Effector memory CD8-positive, alpha-beta T cell (primary cell): ENCODE measurements at regions not wholly inside any gene's neighbourhood (a gene's known extent, or its start where the extent isn't known, plus 50 kb on each side); places are given as distances from the start of the nearest gene placed in this dataset.
"Not testable (repeated sequence)": the region's sequence is repeated elsewhere in the genome, so short reads cannot be mapped to it uniquely, and the experiment has no call there.

Experiments used
- ATAC-seq: fragments of 150-1000 bp; cut with Tn5 transposase; replicated peaks from 2 replicates; pipeline ENCODE4 v1.10.0; 2021; ENCODE audit warnings: mild to moderate bottlenecking, moderate library complexity
- DNase-seq, 3 experiments: peaks; one replicate each; pipeline ENCODE4 v3.0.0; 2021
- H3K27ac Mint-ChIP-seq, 2 donors: one replicate each; pipeline ENCODE4 v1.8.0; 2022; ENCODE audit warnings: mild to moderate bottlenecking in 2 of 2, mixed read lengths in 2 of 2, moderate library complexity in 2 of 2
- H3K27me3 Mint-ChIP-seq, 2 donors: one replicate each; pipeline ENCODE4 v1.8.0; 2022; ENCODE audit warnings: mixed read lengths in 2 of 2
- H3K36me3 Mint-ChIP-seq: one replicate; pipeline ENCODE4 v1.8.0; 2022; ENCODE audit warnings: mild to moderate bottlenecking, moderate library complexity, mixed read lengths; ENCODE audit not compliant: insufficient read depth
- H3K4me1 Mint-ChIP-seq, 2 donors: one replicate each; pipeline ENCODE4 v1.8.0; 2022; ENCODE audit warnings: low read depth in 2 of 2, mixed read lengths in 2 of 2
- H3K4me3 Mint-ChIP-seq, 2 donors: one replicate each; pipeline ENCODE4 v1.8.0; 2022; ENCODE audit warnings: mild to moderate bottlenecking in 2 of 2, mixed read lengths in 2 of 2, moderate library complexity in 2 of 2
- H3K9me3 Mint-ChIP-seq, 2 donors: one replicate each; pipeline ENCODE4 v1.8.0; 2022; ENCODE audit warnings: mixed read lengths in 2 of 2

GRCh38 chr9:13450723-13451122, 171.2 kb upstream of the MPDZ start:
- no peak overlapping the region for H3K27ac Mint-ChIP-seq
- H3K9me3 Mint-ChIP-seq: peaks cover 0 to 2% of the 10 kb centered on the region in 2 donors
- ATAC-seq (no peak), DNase-seq (no peak)
- no peak overlapping the region for H3K4me3 Mint-ChIP-seq
- H3K4me1 Mint-ChIP-seq: no peaks in the 10 kb centered on the region
- no peaks in the 10 kb centered on the region for H3K27me3 Mint-ChIP-seq
- H3K36me3 Mint-ChIP-seq: no peaks in the 10 kb centered on the region

GRCh38 chr9:13448482-13448881, 169.0 kb upstream of the MPDZ start:
- Mint-ChIP-seq H3K4me1 (no peaks in the 10 kb centered on the region), H3K4me3 (no peak overlapping the region), H3K9me3 (peaks cover 0 to 5% of the 10 kb centered on the region in 2 donors), H3K27me3 (no peaks in the 10 kb centered on the region), H3K36me3 (no peaks in the 10 kb centered on the region), H3K27ac (no peak overlapping the region)
- DNase-seq (no peak), ATAC-seq (no peak)

GRCh38 chr9:13447843-13448422, 168.4 kb upstream of the MPDZ start:
- no peak for DNase-seq
- Mint-ChIP-seq H3K27ac (no peak overlapping the region), H3K9me3 (peaks cover 0 to 6% of the 10 kb centered on the region in 2 donors)

GRCh38 chr9:13446938-13447842, 167.7 kb upstream of the MPDZ start:
- Mint-ChIP-seq H3K27ac (no peak overlapping the region), H3K27me3 (no peaks in the 10 kb centered on the region), H3K36me3 (no peaks in the 10 kb centered on the region), H3K4me3 (no peak overlapping the region), H3K4me1 (no peaks in the 10 kb centered on the region), H3K9me3 (peaks cover 0 to 6% of the 10 kb centered on the region in 2 donors)
- DNase-seq (no peak), ATAC-seq (no peak)

More at GRCh38 chr9:13447843-13448422, 168.4 kb upstream of the MPDZ start:
- Mint-ChIP-seq H3K4me1 (no peaks in the 10 kb centered on the region), H3K36me3 (no peaks in the 10 kb centered on the region), H3K4me3 (no peak overlapping the region), H3K27me3 (no peaks in the 10 kb centered on the region)
- ATAC-seq: no peak

GRCh38 chr9:13446286-13446937, 166.9 kb upstream of the MPDZ start:
- DNase-seq (no peak), ATAC-seq (no peak)
- Mint-ChIP-seq H3K27ac (no peak overlapping the region), H3K4me1 (no peaks in the 10 kb centered on the region), H3K27me3 (no peaks in the 10 kb centered on the region), H3K36me3 (no peaks in the 10 kb centered on the region), H3K4me3 (no peak overlapping the region), H3K9me3 (peaks cover 0 to 6% of the 10 kb centered on the region in 2 donors)

GRCh38 chr9:13445103-13445500, 165.6 kb upstream of the MPDZ start:
- no peak overlapping the region for H3K4me3 Mint-ChIP-seq
- no peak overlapping the region for H3K27ac Mint-ChIP-seq
- H3K27me3 Mint-ChIP-seq: no peaks in the 10 kb centered on the region
- no peaks in the 10 kb centered on the region for H3K36me3 Mint-ChIP-seq
- no peaks in the 10 kb centered on the region for H3K4me1 Mint-ChIP-seq
- no peak for DNase-seq
- no peak for ATAC-seq
- peaks cover 0 to 4% of the 10 kb centered on the region in 2 donors for H3K9me3 Mint-ChIP-seq

- DNase-seq: no peak
- H3K36me3 Mint-ChIP-seq: no peaks in the 10 kb centered on the region
Observed at GRCh38 chr9:13444245-13445102, 165.0 kb upstream of the MPDZ start.

GRCh38 chr9:13443346-13444244, 164.1 kb upstream of the MPDZ start:
- no peaks in the 10 kb centered on the region for H3K36me3 Mint-ChIP-seq
- H3K9me3 Mint-ChIP-seq: peaks cover 0 to 4% of the 10 kb centered on the region in 2 donors
- no peak for DNase-seq
- H3K27ac Mint-ChIP-seq: no peak overlapping the region
- H3K4me3 Mint-ChIP-seq: no peak overlapping the region
- H3K4me1 Mint-ChIP-seq: no peaks in the 10 kb centered on the region
- no peak for ATAC-seq
- no peaks in the 10 kb centered on the region for H3K27me3 Mint-ChIP-seq

More at GRCh38 chr9:13444245-13445102, 165.0 kb upstream of the MPDZ start:
- Mint-ChIP-seq H3K4me3 (no peak overlapping the region), H3K9me3 (peaks cover 0 to 4% of the 10 kb centered on the region in 2 donors), H3K27me3 (no peaks in the 10 kb centered on the region), H3K4me1 (no peaks in the 10 kb centered on the region), H3K27ac (no peak overlapping the region)
- ATAC-seq: no peak

- no peak overlapping the region for H3K27ac Mint-ChIP-seq
- no peak overlapping the region for H3K4me3 Mint-ChIP-seq
- no peaks in the 10 kb centered on the region for H3K36me3 Mint-ChIP-seq
- no peaks in the 10 kb centered on the region for H3K27me3 Mint-ChIP-seq
- no peaks in the 10 kb centered on the region for H3K4me1 Mint-ChIP-seq
- DNase-seq: no peak
- peaks cover 7 to 9% of the 10 kb centered on the region in 2 donors for H3K9me3 Mint-ChIP-seq
- no peak for ATAC-seq
Observed at GRCh38 chr9:13439685-13440476, 160.4 kb upstream of the MPDZ start.

GRCh38 chr9:13437866-13438265, 158.4 kb upstream of the MPDZ start:
- Mint-ChIP-seq H3K4me1 (no peaks in the 10 kb centered on the region), H3K36me3 (no peaks in the 10 kb centered on the region), H3K27me3 (no peaks in the 10 kb centered on the region), H3K9me3 (peaks cover 3 to 9% of the 10 kb centered on the region in 2 donors), H3K27ac (no peak overlapping the region), H3K4me3 (no peak overlapping the region)
- DNase-seq (no peak), ATAC-seq (no peak)

GRCh38 chr9:13436591-13436990, 157.1 kb upstream of the MPDZ start:
- H3K4me1 Mint-ChIP-seq: no peaks in the 10 kb centered on the region
- no peaks in the 10 kb centered on the region for H3K36me3 Mint-ChIP-seq
- H3K4me3 Mint-ChIP-seq: no peak overlapping the region
- H3K9me3 Mint-ChIP-seq: peaks cover 3 to 9% of the 10 kb centered on the region in 2 donors
- H3K27me3 Mint-ChIP-seq: no peaks in the 10 kb centered on the region
- ATAC-seq: no peak
- no peak for DNase-seq
- H3K27ac Mint-ChIP-seq: no peak overlapping the region

GRCh38 chr9:13433453-13433852, 154.0 kb upstream of the MPDZ start:
- H3K4me3 Mint-ChIP-seq, H3K27ac Mint-ChIP-seq, H3K9me3 Mint-ChIP-seq, H3K4me1 Mint-ChIP-seq, DNase-seq, H3K36me3 Mint-ChIP-seq, ATAC-seq, H3K27me3 Mint-ChIP-seq: not testable (repeated sequence)
